ENCODE measurements at regions not wholly inside any gene's neighbourhood (a gene's known extent, or its start where the extent isn't known, plus 50 kb on each side); places are given as distances from the start of the nearest gene placed in this dataset.

DNA sequence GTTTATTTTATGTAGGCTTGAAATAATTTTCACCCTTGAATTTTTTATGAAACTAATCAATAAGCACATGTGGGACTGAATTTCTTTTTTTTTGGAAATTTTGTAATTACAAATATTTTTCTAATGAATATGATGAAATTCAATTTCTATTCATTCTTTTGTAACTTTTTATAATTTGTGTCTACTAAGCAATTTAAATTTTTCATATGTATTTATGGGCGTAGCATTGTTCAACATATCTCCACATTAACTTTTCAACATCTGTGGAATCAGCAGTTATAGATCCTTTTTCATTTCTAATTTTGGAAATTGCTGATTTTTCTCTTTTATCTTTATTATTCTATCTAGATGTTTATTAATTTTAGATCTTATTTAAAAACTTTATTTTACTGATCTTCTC, 1320.3 kb downstream of the C4orf33 start:
- Mint-ChIP-seq H3K36me3 (ENCODE audit: low read depth) (no peaks in the 10 kb centered on the region), H3K4me1 (ENCODE audit: low read depth) (no peaks in the 10 kb centered on the region), H3K27me3 (ENCODE audit: insufficient read depth) (no peaks in the 10 kb centered on the region), H3K27ac (no peak overlapping the region), H3K4me3 (no peak overlapping the region), H3K9me3 (no peaks in the 10 kb centered on the region)
- intact Hi-C loops (cut with micrococcal nuclease), result no loop called here
- no peak for DNase-seq (ENCODE audit: low spot score)

DNA sequence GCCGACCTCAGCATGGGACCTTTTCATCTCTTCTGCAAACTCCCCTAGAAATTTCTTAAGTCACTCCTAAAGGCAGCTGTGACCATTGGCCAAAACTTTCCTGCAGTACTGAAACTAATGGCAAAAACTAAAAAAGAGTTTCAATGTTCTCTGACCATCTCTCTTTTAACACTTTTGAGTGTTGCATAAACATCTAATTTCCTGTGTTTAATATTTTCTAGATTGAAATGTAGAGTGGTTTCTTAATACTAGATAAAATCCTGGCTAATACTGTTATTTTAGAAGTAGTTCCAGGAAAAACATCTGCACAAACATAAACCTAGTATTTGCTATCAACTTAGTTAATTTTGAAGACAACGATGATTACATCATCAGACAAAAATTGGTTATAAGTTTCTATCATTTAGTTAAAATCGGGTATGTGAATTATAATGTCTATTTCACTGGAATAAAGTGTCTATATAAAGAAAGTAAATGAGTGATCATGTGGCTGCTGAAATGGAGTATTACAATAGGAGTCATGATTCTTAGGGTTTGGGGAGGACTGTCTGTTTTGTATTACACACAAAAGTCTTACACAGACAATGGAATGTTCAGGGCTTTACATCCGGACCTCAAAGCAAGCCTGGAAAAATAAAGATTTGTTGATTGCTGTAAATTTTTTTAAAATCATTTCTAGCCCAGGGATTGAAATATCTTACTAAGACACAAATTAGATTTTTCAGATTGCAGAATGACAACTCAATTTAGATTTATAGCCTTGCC, 1323.4 kb downstream of the C4orf33 start:
- intact Hi-C loops (cut with micrococcal nuclease), result no loop called here

DNA sequence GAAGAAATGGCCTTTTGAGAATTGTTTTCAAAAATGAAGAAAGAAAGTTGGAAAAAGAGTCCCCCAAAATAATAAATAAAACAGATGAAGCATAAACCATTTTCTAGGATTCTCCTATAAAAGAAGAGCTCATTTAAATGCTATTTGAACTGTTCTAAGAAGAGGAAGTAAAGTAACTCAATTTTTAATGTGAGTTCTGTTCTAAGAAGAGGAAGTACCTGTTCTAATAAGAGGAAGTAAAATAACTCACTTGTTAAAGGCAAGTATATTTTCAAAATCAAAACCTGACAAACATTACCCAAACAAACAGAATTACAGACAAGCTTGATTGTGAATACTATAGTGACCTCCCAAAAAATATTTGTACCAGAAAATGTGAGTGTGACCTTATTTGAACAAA, 1326.3 kb downstream of the C4orf33 start:
- no peak for DNase-seq (ENCODE audit: low spot score)
- Mint-ChIP-seq H3K4me1 (ENCODE audit: low read depth) (no peaks in the 10 kb centered on the region), H3K27ac (no peak overlapping the region), H3K36me3 (ENCODE audit: low read depth) (no peaks in the 10 kb centered on the region), H3K27me3 (ENCODE audit: insufficient read depth) (no peaks in the 10 kb centered on the region), H3K9me3 (peaks cover 4% of the 10 kb centered on the region), H3K4me3 (no peak overlapping the region)
- intact Hi-C loops (cut with micrococcal nuclease), result no loop called here

More for the DNA sequence above, 1323.4 kb downstream of the C4orf33 start:
- Mint-ChIP-seq H3K27ac (no peak overlapping the region), H3K9me3 (no peaks in the 10 kb centered on the region), H3K27me3 (ENCODE audit: insufficient read depth) (no peaks in the 10 kb centered on the region), H3K36me3 (ENCODE audit: low read depth) (no peaks in the 10 kb centered on the region), H3K4me3 (no peak overlapping the region), H3K4me1 (ENCODE audit: low read depth) (no peaks in the 10 kb centered on the region)
- no peak for DNase-seq (ENCODE audit: low spot score)

DNA sequence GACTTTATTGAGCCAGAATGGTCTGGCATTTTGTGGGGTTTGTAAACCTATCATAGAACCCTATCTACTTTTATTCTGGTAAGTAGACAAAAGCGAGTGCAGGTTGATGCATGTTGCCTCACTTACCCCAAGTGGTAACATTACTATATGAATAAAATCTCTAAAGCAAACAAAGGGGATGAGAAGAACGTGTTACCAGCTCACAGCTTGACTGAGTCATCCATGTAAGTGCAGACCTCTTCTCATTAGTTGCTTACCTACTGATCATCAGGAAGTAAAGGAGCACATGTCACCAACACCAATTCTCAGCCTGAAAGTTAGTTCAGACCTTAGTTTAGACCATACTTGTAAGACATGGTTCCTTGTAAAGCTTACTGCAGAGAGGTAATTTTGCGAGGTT, 1328.3 kb downstream of the C4orf33 start:
- intact Hi-C loops (cut with micrococcal nuclease), result no loop called here
- H3K27ac Mint-ChIP-seq, result no peak overlapping the region
- no peak for DNase-seq (ENCODE audit: low spot score)
- H3K27me3 Mint-ChIP-seq (ENCODE audit: insufficient read depth), result no peaks in the 10 kb centered on the region
- H3K4me3 Mint-ChIP-seq, result no peak overlapping the region
- peaks cover 4% of the 10 kb centered on the region for H3K9me3 Mint-ChIP-seq
- H3K36me3 Mint-ChIP-seq (ENCODE audit: low read depth), result no peaks in the 10 kb centered on the region
- no peaks in the 10 kb centered on the region for H3K4me1 Mint-ChIP-seq (ENCODE audit: low read depth)

DNA sequence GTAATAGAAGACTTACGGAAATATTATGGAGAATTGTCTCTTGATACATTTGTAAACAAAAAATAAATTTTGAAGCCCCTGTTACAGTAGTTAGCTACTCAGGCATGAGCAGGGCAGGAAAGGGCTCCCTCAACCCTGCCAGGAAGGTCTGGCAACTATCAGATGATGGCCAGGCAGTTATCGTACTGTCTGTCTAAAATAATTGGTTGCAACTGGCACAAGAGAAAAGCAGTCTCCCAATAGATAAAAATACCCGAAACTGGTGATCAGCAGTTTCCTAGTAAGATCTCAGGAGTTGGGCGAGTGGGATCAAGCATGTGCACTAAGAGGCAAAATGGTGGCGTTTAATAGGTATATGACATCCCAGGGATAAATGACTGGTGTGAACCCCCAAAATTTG, 1336.3 kb downstream of the C4orf33 start:
- H3K27me3 Mint-ChIP-seq (ENCODE audit: insufficient read depth), result no peaks in the 10 kb centered on the region
- no peak overlapping the region for H3K4me3 Mint-ChIP-seq
- intact Hi-C loops (cut with micrococcal nuclease), result no loop called here
- H3K4me1 Mint-ChIP-seq (ENCODE audit: low read depth), result no peaks in the 10 kb centered on the region
- H3K27ac Mint-ChIP-seq, result no peak overlapping the region
- H3K36me3 Mint-ChIP-seq (ENCODE audit: low read depth), result no peaks in the 10 kb centered on the region
- H3K9me3 Mint-ChIP-seq, result no peaks in the 10 kb centered on the region
- no peak for DNase-seq (ENCODE audit: low spot score)

DNA sequence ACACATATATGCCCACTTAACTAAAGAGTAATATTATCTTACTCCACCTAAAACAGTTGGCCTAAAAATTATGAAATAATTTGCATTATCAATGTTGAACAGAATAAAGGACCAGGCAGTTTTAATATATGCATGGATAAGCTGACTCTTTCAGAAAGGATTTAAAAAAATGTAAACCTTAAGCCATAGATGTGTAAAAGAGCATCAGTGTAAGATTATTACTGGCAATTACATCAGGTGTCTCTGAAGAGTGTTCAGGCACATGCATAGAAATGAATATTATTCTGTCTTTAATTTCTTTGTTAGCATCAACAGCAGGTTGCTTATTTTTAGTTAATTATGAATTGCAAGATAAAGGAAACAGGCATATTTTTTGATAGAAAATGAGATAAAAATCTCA, 1353.8 kb downstream of the C4orf33 start:
- no peak overlapping the region for H3K4me3 Mint-ChIP-seq
- H3K36me3 Mint-ChIP-seq (ENCODE audit: low read depth), result no peaks in the 10 kb centered on the region
- peaks cover 10% of the 10 kb centered on the region for H3K9me3 Mint-ChIP-seq

DNA sequence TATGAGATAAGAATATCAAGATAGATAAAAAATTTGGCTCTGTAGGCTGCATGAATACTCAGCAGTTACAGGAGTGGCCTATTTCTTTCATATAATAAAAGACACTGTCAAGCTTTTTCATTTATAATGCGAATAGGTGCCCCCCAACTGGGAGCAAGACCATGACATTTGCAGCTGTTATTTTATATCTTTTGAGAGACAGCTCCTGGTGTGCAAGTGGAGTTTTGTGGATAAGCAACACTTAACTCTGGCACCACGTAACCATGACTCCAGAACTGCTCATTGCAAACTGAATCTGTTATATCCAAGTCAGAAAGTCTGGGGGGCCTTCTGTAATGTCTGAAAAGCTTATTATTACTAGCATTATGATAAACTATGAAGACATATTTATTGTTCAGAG, 1372.4 kb downstream of the C4orf33 start:
- Mint-ChIP-seq H3K27me3 (ENCODE audit: insufficient read depth) (no peaks in the 10 kb centered on the region), H3K9me3 (no peaks in the 10 kb centered on the region), H3K36me3 (ENCODE audit: low read depth) (no peaks in the 10 kb centered on the region), H3K4me3 (no peak overlapping the region), H3K4me1 (ENCODE audit: low read depth) (no peaks in the 10 kb centered on the region), H3K27ac (no peak overlapping the region)
- DNase-seq (ENCODE audit: low spot score), result no peak
- intact Hi-C loops (cut with micrococcal nuclease), result no loop called here

More for the DNA sequence above, 1353.8 kb downstream of the C4orf33 start:
- DNase-seq (ENCODE audit: low spot score), result no peak
- Mint-ChIP-seq H3K27ac (no peak overlapping the region), H3K27me3 (ENCODE audit: insufficient read depth) (no peaks in the 10 kb centered on the region), H3K4me1 (ENCODE audit: low read depth) (no peaks in the 10 kb centered on the region)
- intact Hi-C loops (cut with micrococcal nuclease), result no loop called here

DNA sequence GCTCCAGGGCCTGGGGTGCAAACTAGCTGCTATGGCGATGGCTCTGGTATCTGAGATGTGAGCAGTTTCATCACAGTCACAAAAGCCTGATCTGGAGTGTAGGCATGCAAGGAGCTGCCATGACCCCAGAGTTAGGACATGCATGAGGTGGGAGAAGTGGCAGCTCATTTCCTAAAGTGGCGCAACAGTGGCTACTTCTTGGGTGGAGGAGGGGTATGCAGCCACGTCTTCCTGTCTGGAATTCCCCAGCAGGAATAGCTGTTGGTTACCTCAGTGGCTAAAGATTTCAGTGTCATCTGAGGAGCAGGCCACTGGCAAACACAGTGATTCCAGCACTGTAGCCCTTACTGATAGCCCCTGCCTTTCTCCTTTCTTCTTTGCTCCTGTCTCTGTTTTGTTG, 1382.5 kb downstream of the C4orf33 start:
- Mint-ChIP-seq H3K36me3 (ENCODE audit: low read depth) (no peaks in the 10 kb centered on the region), H3K9me3 (no peaks in the 10 kb centered on the region), H3K27me3 (ENCODE audit: insufficient read depth) (no peaks in the 10 kb centered on the region), H3K4me1 (ENCODE audit: low read depth) (no peaks in the 10 kb centered on the region), H3K4me3 (no peak overlapping the region), H3K27ac (no peak overlapping the region)
- no peak for DNase-seq (ENCODE audit: low spot score)
- intact Hi-C loops (cut with micrococcal nuclease), result no loop called here

DNA sequence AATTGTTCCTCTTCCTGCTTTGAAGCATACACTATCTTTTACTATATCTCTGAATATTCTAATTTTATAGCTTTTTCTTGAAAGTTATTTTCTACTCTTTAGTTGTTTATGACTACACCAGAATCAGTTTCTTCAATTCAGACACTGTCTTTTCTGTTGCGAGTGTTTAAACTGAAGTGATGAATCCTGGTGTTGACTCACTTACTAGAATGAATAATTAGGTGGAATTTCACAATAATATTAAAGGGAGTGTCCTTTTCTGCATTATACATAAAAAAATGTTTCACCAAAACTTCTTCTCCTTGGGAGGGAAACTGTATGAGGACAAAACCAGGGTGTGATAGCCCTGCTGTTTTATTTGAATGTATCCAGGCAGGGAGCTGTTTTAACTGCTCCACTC, 1383.1 kb downstream of the C4orf33 start:
- intact Hi-C loops (cut with micrococcal nuclease), result no loop called here
- no peak overlapping the region for H3K4me3 Mint-ChIP-seq
- DNase-seq (ENCODE audit: low spot score), result no peak
- H3K27me3 Mint-ChIP-seq (ENCODE audit: insufficient read depth), result no peaks in the 10 kb centered on the region
- H3K36me3 Mint-ChIP-seq (ENCODE audit: low read depth), result no peaks in the 10 kb centered on the region
- H3K27ac Mint-ChIP-seq, result no peak overlapping the region
- no peaks in the 10 kb centered on the region for H3K9me3 Mint-ChIP-seq
- H3K4me1 Mint-ChIP-seq (ENCODE audit: low read depth), result no peaks in the 10 kb centered on the region

DNA sequence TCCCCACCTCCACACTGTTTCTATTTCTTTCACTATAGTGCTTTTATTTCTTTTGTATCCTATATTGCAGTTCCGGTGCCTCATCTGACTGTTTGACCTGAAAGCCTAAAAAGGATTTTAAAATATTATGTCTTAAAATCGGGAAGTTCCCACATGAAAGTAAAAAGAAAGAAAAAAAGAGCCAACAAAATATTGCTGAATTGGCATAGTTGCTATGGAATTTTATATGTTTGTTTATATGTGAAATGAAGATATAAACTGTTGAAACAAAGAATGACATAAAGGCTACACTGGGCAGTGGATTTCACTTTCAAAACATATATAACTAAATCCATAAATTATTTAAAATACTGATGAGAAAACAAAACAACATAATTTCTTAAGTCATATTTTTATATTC, 1383.7 kb downstream of the C4orf33 start:
- intact Hi-C loops (cut with micrococcal nuclease), result no loop called here
- H3K9me3 Mint-ChIP-seq, result no peaks in the 10 kb centered on the region
- no peak overlapping the region for H3K27ac Mint-ChIP-seq
- H3K4me1 Mint-ChIP-seq (ENCODE audit: low read depth), result no peaks in the 10 kb centered on the region
- H3K36me3 Mint-ChIP-seq (ENCODE audit: low read depth), result no peaks in the 10 kb centered on the region
- no peak for DNase-seq (ENCODE audit: low spot score)
- no peak overlapping the region for H3K4me3 Mint-ChIP-seq
- no peaks in the 10 kb centered on the region for H3K27me3 Mint-ChIP-seq (ENCODE audit: insufficient read depth)

DNA sequence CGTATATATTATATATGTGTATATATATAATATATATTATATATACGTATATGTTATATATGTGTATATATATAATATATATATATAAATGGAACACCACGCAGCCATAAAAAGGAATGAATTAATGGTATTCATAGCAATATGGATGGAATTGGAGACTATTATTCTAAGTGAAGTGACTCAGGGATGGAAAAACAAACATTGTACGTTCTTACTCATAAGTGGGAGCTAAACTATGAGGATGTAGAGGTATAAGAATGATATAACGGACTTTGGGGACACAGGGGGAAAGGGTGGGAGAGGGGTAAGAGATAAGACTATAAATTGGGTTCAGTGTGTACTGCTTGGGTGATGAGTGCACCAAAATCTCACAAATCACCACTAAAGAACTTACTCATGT, 1388.9 kb downstream of the C4orf33 start:
- DNase-seq (ENCODE audit: low spot score), result no peak
- H3K36me3 Mint-ChIP-seq (ENCODE audit: low read depth), result no peaks in the 10 kb centered on the region
- no peak overlapping the region for H3K27ac Mint-ChIP-seq
- no peaks in the 10 kb centered on the region for H3K4me1 Mint-ChIP-seq (ENCODE audit: low read depth)
- no peak overlapping the region for H3K4me3 Mint-ChIP-seq
- intact Hi-C loops (cut with micrococcal nuclease), result no loop called here
- H3K27me3 Mint-ChIP-seq (ENCODE audit: insufficient read depth), result no peaks in the 10 kb centered on the region
- H3K9me3 Mint-ChIP-seq, result no peaks in the 10 kb centered on the region

DNA sequence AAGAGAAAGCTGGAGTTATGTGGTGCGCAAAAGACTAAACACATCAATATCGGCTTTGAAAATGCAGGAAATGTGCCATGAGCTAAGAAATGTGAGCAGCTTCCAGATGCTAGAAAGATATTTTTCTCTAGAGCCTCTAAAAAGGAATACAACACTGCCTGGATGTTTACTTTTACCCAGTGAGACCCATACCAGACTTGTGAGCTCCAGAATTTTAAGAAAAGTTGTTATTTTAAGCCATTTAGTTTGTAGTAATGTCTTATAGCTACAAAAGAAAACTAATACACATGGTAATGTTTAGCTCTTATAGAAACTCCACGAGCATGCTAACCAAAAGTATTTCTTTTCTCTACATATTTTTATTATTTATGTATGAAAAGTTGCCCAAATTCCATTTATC, 1389.4 kb downstream of the C4orf33 start:
- no peaks in the 10 kb centered on the region for H3K27me3 Mint-ChIP-seq (ENCODE audit: insufficient read depth)
- H3K9me3 Mint-ChIP-seq, result no peaks in the 10 kb centered on the region
- intact Hi-C loops (cut with micrococcal nuclease), result no loop called here
- no peaks in the 10 kb centered on the region for H3K36me3 Mint-ChIP-seq (ENCODE audit: low read depth)
- no peak overlapping the region for H3K27ac Mint-ChIP-seq
- no peak for DNase-seq (ENCODE audit: low spot score)
- H3K4me1 Mint-ChIP-seq (ENCODE audit: low read depth), result no peaks in the 10 kb centered on the region
- H3K4me3 Mint-ChIP-seq, result no peak overlapping the region

DNA sequence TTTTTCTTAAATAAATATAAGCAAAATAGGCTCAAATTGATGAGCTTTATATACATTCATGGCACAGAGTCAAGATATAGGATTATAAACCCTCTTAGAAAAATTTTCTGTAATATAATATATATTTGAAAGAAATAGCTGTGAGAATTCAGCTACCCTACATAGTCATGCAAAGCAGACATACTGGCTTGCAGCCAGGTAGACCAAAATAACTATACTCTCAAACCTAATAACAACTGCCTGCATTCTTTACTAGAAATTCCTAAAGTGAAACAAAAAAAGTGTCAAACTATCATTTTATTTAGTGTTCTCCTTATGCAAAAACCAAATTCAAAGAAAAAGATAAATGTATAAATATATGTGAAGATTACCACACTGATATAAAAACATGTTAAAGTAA, 1390.2 kb downstream of the C4orf33 start:
- H3K36me3 Mint-ChIP-seq (ENCODE audit: low read depth), result no peaks in the 10 kb centered on the region
- H3K4me1 Mint-ChIP-seq (ENCODE audit: low read depth), result no peaks in the 10 kb centered on the region
- DNase-seq (ENCODE audit: low spot score), result no peak
- no peak overlapping the region for H3K27ac Mint-ChIP-seq
- intact Hi-C loops (cut with micrococcal nuclease), result no loop called here
- H3K4me3 Mint-ChIP-seq, result no peak overlapping the region
- H3K27me3 Mint-ChIP-seq (ENCODE audit: insufficient read depth), result no peaks in the 10 kb centered on the region
- H3K9me3 Mint-ChIP-seq, result peaks cover under 1% of the 10 kb centered on the region

DNA sequence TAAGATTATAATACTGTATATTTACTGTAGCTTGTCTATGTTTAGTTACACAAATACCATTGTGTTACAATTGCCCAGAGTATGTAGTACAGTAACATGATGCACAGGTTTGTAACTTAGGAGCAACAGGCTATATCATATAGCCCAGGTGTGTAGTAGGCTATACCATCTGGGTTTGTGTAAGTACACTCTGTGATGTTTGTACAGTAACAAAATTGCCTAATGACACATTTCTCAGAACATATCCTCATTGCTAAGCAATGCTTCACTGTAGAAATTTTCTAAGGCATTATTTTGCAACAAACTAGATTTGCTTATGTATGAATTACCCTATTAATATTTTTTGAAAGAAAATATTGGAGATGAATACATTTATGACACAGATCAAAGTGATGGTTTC, 1390.9 kb downstream of the C4orf33 start:
- no peak overlapping the region for H3K27ac Mint-ChIP-seq
- no peaks in the 10 kb centered on the region for H3K4me1 Mint-ChIP-seq (ENCODE audit: low read depth)
- intact Hi-C loops (cut with micrococcal nuclease), result no loop called here
- no peaks in the 10 kb centered on the region for H3K27me3 Mint-ChIP-seq (ENCODE audit: insufficient read depth)
- H3K4me3 Mint-ChIP-seq, result no peak overlapping the region
- H3K9me3 Mint-ChIP-seq, result peaks cover 7% of the 10 kb centered on the region
- no peaks in the 10 kb centered on the region for H3K36me3 Mint-ChIP-seq (ENCODE audit: low read depth)
- DNase-seq (ENCODE audit: low spot score), result no peak

Data from activated T-helper 1 cell treated with anti-CD3 and anti-CD28 coated beads, Interleukin-12 subunit alpha, Interleukin-12 subunit beta, Interleukin-2, Interleukin-4 antibody, amounts not matched to agents 30 ng/mL and 10 ng/mL and 1 ng/mL, durations not matched to agents 14 hours and 24 hours and 36 hours (primary cell).